GM12891 (cell line): ENCODE measurements at regions not wholly inside any gene's neighbourhood (a gene's known extent, or its start where the extent isn't known, plus 50 kb on each side); places are given as distances from the start of the nearest gene placed in this dataset.

Experiments
- PAX5 ChIP-seq: IDR thresholded peaks from 2 replicates; pipeline ENCODE4 v1.6.1; 2011; ENCODE audit warnings: low read length, moderate library complexity, mild to moderate bottlenecking; ENCODE audit not compliant: insufficient read depth, severe bottlenecking
- POLR2A ChIP-seq: IDR thresholded peaks from 2 replicates; pipeline ENCODE4 v1.6.1; 2011; ENCODE audit warnings: low read depth, low read length, control low read depth
- POLR2AphosphoS5 ChIP-seq: IDR thresholded peaks from 2 replicates; pipeline ENCODE4 v1.6.1; 2011; ENCODE audit warnings: low read depth, low read length, control low read depth
- TAF1 ChIP-seq: IDR thresholded peaks from 2 replicates; pipeline ENCODE4 v1.6.1; 2011; ENCODE audit warnings: low read depth, low read length, control low read depth

DNA sequence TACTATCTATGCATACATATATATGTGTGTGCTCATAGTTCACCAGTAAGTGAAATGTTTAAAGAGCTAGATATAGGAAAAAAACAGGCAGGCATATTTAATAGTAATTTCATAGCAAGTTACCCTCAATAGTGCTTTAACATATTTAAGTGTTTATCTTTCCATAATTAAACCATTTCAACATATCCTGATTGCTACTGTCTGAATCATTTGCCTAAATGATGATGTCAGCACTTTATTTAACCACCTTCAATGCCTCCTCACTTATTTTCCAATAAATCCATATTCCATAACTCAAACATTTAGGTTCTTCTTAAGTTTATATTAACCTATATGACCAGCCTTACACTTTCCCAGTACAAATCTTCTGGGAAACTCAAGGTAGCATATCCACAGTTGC is 601.1 kb downstream of the ARL4A start:
- TF ChIP-seq POLR2AphosphoS5 (no peak), POLR2A (no peak), PAX5 (no peak), TAF1 (no peak)
